ENCODE measurements at regions not wholly inside any gene's neighbourhood (a gene's known extent, or its start where the extent isn't known, plus 50 kb on each side); places are given as distances from the start of the nearest gene placed in this dataset.

GRCh38 chr7:118298771-118299170 lies 74.3 kb downstream of the ANKRD7 start:
- TF ChIP-seq CTCF (conservative IDR thresholded peaks at IDR 0.05; ENCODE audit: low read depth) = no peak
- CTCF ChIA-PET = no interaction called here

GRCh38 chr7:118300177-118300576 lies 75.7 kb downstream of the ANKRD7 start:
- DNase-seq (ENCODE audit: low spot score) = no peak
- TF ChIP-seq CTCF (conservative IDR thresholded peaks at IDR 0.05; ENCODE audit: low read depth) = no peak
- ChIA-PET POLR2A (ENCODE audit: low non-redundant PET) (no interaction called here), CTCF (interaction anchor here (0.7 kb wide), 1 partner anchor 670 kb away, joined by 3 read pairs; no protein-coding TSS in a partner anchor)
- no peak overlapping the region for H3K27ac ChIP-seq

More at GRCh38 chr7:118298771-118299170, 74.3 kb downstream of the ANKRD7 start:
- POLR2A ChIA-PET (ENCODE audit: low non-redundant PET) = no interaction called here
- no peak for DNase-seq (ENCODE audit: low spot score)
- no peak overlapping the region for H3K27ac ChIP-seq

GRCh38 chr7:118304100-118304499 lies 79.6 kb downstream of the ANKRD7 start:
- no peak for TF ChIP-seq CTCF (conservative IDR thresholded peaks at IDR 0.05; ENCODE audit: low read depth)
- no peak for DNase-seq (ENCODE audit: low spot score)
- CTCF ChIA-PET = no interaction called here
- POLR2A ChIA-PET (ENCODE audit: low non-redundant PET) = no interaction called here
- H3K27ac ChIP-seq = no peak overlapping the region

- H3K27ac ChIP-seq = no peak overlapping the region
- POLR2A ChIA-PET (ENCODE audit: low non-redundant PET) = no interaction called here
Measured at GRCh38 chr7:118305671-118306070, 81.2 kb downstream of the ANKRD7 start.

GRCh38 chr7:118306771-118307170 lies 82.3 kb downstream of the ANKRD7 start:
- no peak for DNase-seq (ENCODE audit: low spot score)
- ChIA-PET POLR2A (ENCODE audit: low non-redundant PET) (no interaction called here), CTCF (no interaction called here)
- no peak overlapping the region for H3K27ac ChIP-seq
- no peak for TF ChIP-seq CTCF (conservative IDR thresholded peaks at IDR 0.05; ENCODE audit: low read depth)

More at GRCh38 chr7:118305671-118306070, 81.2 kb downstream of the ANKRD7 start:
- no peak for DNase-seq (ENCODE audit: low spot score)
- TF ChIP-seq CTCF (conservative IDR thresholded peaks at IDR 0.05; ENCODE audit: low read depth) = no peak
- CTCF ChIA-PET = no interaction called here

GRCh38 chr7:118311121-118311836 lies 86.8 kb downstream of the ANKRD7 start:
- no peak overlapping the region for H3K27ac ChIP-seq
- CTCF ChIA-PET = interaction anchor here (0.7 kb wide), 1 partner anchor 448 kb away, joined by 3 read pairs; no protein-coding TSS in a partner anchor
- POLR2A ChIA-PET (ENCODE audit: low non-redundant PET) = no interaction called here
- no peak for TF ChIP-seq CTCF (conservative IDR thresholded peaks at IDR 0.05; ENCODE audit: low read depth)
- peak; percentile 33 for DNase-seq (ENCODE audit: low spot score)

All from RWPE1 (cell line).